ENCODE measurements at regions not wholly inside any gene's neighbourhood (a gene's known extent, or its start where the extent isn't known, plus 50 kb on each side); places are given as distances from the start of the nearest gene placed in this dataset.

GRCh38 chr11:23022854-23023253 is 162.6 kb upstream of the CCDC179 start:
- no peak for DNase-seq (ENCODE audit: low read depth in 3 of 3, low spot score in 2 of 3)

- DNase-seq (ENCODE audit: low read depth in 3 of 3, low spot score in 2 of 3), result no peak
Measured at GRCh38 chr11:23023319-23023718, 163.0 kb upstream of the CCDC179 start.

GRCh38 chr11:23041001-23041503 is 180.8 kb upstream of the CCDC179 start:
- DNase-seq (ENCODE audit: low read depth in 3 of 3, low spot score in 2 of 3), result no peak

GRCh38 chr11:23058656-23059055 is 198.4 kb upstream of the CCDC179 start:
- no peak for DNase-seq (ENCODE audit: low read depth in 3 of 3, low spot score in 2 of 3)

- no peak for DNase-seq (ENCODE audit: low read depth in 3 of 3, low spot score in 2 of 3)
Measured at GRCh38 chr11:23063276-23063675, 203.0 kb upstream of the CCDC179 start.

- DNase-seq (ENCODE audit: low read depth in 3 of 3, low spot score in 2 of 3), result no peak
Measured at GRCh38 chr11:23078289-23078971, 218.2 kb upstream of the CCDC179 start.

- no peak for DNase-seq (ENCODE audit: low read depth in 3 of 3, low spot score in 2 of 3)
Measured at GRCh38 chr11:23079382-23079813, 219.1 kb upstream of the CCDC179 start.

- DNase-seq (ENCODE audit: low read depth in 3 of 3, low spot score in 2 of 3), result no peak
Measured at GRCh38 chr11:23087407-23087806, 227.1 kb upstream of the CCDC179 start.

- DNase-seq (ENCODE audit: low read depth in 3 of 3, low spot score in 2 of 3), result no peak
Measured at GRCh38 chr11:23090659-23091058, 230.4 kb upstream of the CCDC179 start.

GRCh38 chr11:23095650-23096189 is 235.4 kb upstream of the CCDC179 start:
- no peak for DNase-seq (ENCODE audit: low read depth in 3 of 3, low spot score in 2 of 3)

- DNase-seq (ENCODE audit: low read depth in 3 of 3, low spot score in 2 of 3), result no peak
Measured at GRCh38 chr11:23097891-23098290, 237.6 kb upstream of the CCDC179 start.

GRCh38 chr11:23099256-23099655 is 239.0 kb upstream of the CCDC179 start:
- no peak for DNase-seq (ENCODE audit: low read depth in 3 of 3, low spot score in 2 of 3)

GRCh38 chr11:23100726-23101125 is 240.5 kb upstream of the CCDC179 start:
- no peak for DNase-seq (ENCODE audit: low read depth in 3 of 3, low spot score in 2 of 3)

- no peak for DNase-seq (ENCODE audit: low read depth in 3 of 3, low spot score in 2 of 3)
Measured at GRCh38 chr11:23103416-23103815, 243.1 kb upstream of the CCDC179 start.

GRCh38 chr11:23111527-23111926 is 251.3 kb upstream of the CCDC179 start:
- peak in 1 of 3 donors; percentile 31 for DNase-seq (ENCODE audit: low read depth in 3 of 3, low spot score in 2 of 3)

- DNase-seq (ENCODE audit: low read depth in 3 of 3, low spot score in 2 of 3), result no peak
Measured at GRCh38 chr11:23112390-23112789, 252.1 kb upstream of the CCDC179 start.

- no peak for DNase-seq (ENCODE audit: low read depth in 3 of 3, low spot score in 2 of 3)
Measured at GRCh38 chr11:23112987-23113886, 253.0 kb upstream of the CCDC179 start.

- no peak for DNase-seq (ENCODE audit: low read depth in 3 of 3, low spot score in 2 of 3)
Measured at GRCh38 chr11:23113887-23114216, 253.6 kb upstream of the CCDC179 start.

GRCh38 chr11:23123753-23124152 is 263.5 kb upstream of the CCDC179 start:
- DNase-seq (ENCODE audit: low read depth in 3 of 3, low spot score in 2 of 3), result no peak

GRCh38 chr11:23124249-23124648 is 264.0 kb upstream of the CCDC179 start:
- no peak for DNase-seq (ENCODE audit: low read depth in 3 of 3, low spot score in 2 of 3)

- DNase-seq (ENCODE audit: low read depth in 3 of 3, low spot score in 2 of 3), result no peak
Measured at GRCh38 chr11:23124996-23125395, 264.7 kb upstream of the CCDC179 start.

GRCh38 chr11:23127706-23128105 is 267.4 kb upstream of the CCDC179 start:
- no peak for DNase-seq (ENCODE audit: low read depth in 3 of 3, low spot score in 2 of 3)

Data from right renal cortex interstitium (tissue), 3 donors.